Neural cell (in vitro differentiated cells): ENCODE measurements at regions not wholly inside any gene's neighbourhood (a gene's known extent, or its start where the extent isn't known, plus 50 kb on each side); places are given as distances from the start of the nearest gene placed in this dataset.

Source experiments
- H2AFZ ChIP-seq: fragments of 200-600, 300-800 bp; sonication (generic), shearing (Covaris generic); 2 replicates; pipeline ENCODE4 v1.6.0; 2014; ENCODE audit warnings: low read depth, mild to moderate bottlenecking, antibody characterized with exemption, low read length, moderate library complexity
- H3F3A ChIP-seq: fragments of 200-600 bp; shearing (Covaris generic); 2 replicates; pipeline ENCODE4 v1.6.1; 2016; ENCODE audit warnings: mild to moderate bottlenecking, moderate library complexity, mixed read lengths, antibody characterized with exemption, low read length; ENCODE audit not compliant: insufficient read depth, poor library complexity, severe bottlenecking
- H3K27ac ChIP-seq: fragments of 200-600, 300-800 bp; sonication (generic), shearing (Covaris generic); 2 replicates; pipeline ENCODE4 v1.5.1; 2014; ENCODE audit warnings: mild to moderate bottlenecking, low read length, moderate library complexity
- H3K27me3 ChIP-seq: fragments of 300-800, 200-600 bp; sonication (generic), shearing (Covaris generic); 2 replicates; pipeline ENCODE4 v1.6.0; 2014; ENCODE audit warnings: mild to moderate bottlenecking, low read depth, low read length, moderate library complexity; ENCODE audit not compliant: insufficient read depth
- H3K36me3 ChIP-seq: fragments of 300-800, 200-600 bp; sonication (generic), shearing (Covaris generic); 2 replicates; pipeline ENCODE4 v1.5.1; 2014; ENCODE audit warnings: mild to moderate bottlenecking, antibody characterized with exemption, low read length, moderate library complexity; ENCODE audit not compliant: insufficient read depth
- H3K4me2 ChIP-seq: fragments of 300-800, 200-600 bp; sonication (generic), shearing (Covaris generic); 2 replicates; pipeline ENCODE4 v1.6.0; 2014; ENCODE audit warnings: mild to moderate bottlenecking, low read length
- H3K4me3 ChIP-seq: fragments of 300-800, 200-600 bp; sonication (generic), shearing (Covaris generic); 2 replicates; pipeline ENCODE4 v1.5.1; 2014; ENCODE audit warnings: mild to moderate bottlenecking, low read length, moderate library complexity
- H3K79me2 ChIP-seq: fragments of 200-600 bp; shearing (Covaris generic); replicated peaks from 2 replicates; pipeline ENCODE4 v1.6.0; 2014; ENCODE audit warnings: mild to moderate bottlenecking, low read length, moderate library complexity; ENCODE audit not compliant: insufficient read depth
- H3K9ac ChIP-seq: fragments of 300-800, 200-600 bp; sonication (generic), shearing (Covaris generic); 2 replicates; pipeline ENCODE4 v1.6.1; 2016; ENCODE audit warnings: mild to moderate bottlenecking, low read length, mixed read lengths
- H3K9me2 ChIP-seq: fragments of 200-600 bp; shearing (Covaris generic); 2 replicates; pipeline ENCODE4 v1.6.1; 2016; ENCODE audit warnings: mild to moderate bottlenecking, low read length, mixed read lengths; ENCODE audit not compliant: insufficient read depth
- H3K9me3 ChIP-seq: fragments of 200-600, 300-800 bp; sonication (generic), shearing (Covaris generic); 2 replicates; pipeline ENCODE4 v1.6.1; 2016; ENCODE audit warnings: mild to moderate bottlenecking, mixed run types, low read length, moderate library complexity, mixed read lengths
- H4K20me1 ChIP-seq: fragments of 200-600 bp; shearing (Covaris generic); 2 replicates; pipeline ENCODE4 v1.6.1; 2016; ENCODE audit warnings: mild to moderate bottlenecking, mixed run types; ENCODE audit not compliant: insufficient read depth
- CTCF ChIP-seq: fragments of 450-650 bp; IDR thresholded peaks from 2 replicates; pipeline ENCODE4 v1.5.1; 2014; ENCODE audit warnings: antibody characterized with exemption, mild to moderate bottlenecking, moderate library complexity; ENCODE audit not compliant: poor library complexity, severe bottlenecking
- EP300 ChIP-seq: fragments of 450-650 bp; conservative IDR thresholded peaks from 2 replicates; pipeline ENCODE4 v1.6.1; 2014; ENCODE audit warnings: antibody characterized with exemption, mild to moderate bottlenecking, moderate library complexity; ENCODE audit not compliant: poor library complexity, severe bottlenecking
- EZH2 ChIP-seq: fragments of 200-600, 300-800 bp; shearing (Covaris generic), sonication (generic); IDR thresholded peaks from 2 replicates; pipeline ENCODE4 v1.6.1; 2014; ENCODE audit warnings: antibody characterized with exemption, low read length, borderline replicate concordance, mild to moderate bottlenecking; ENCODE audit not compliant: insufficient read depth, poor library complexity, severe bottlenecking
- MXI1 ChIP-seq: fragments of 450-650 bp; conservative IDR thresholded peaks from 2 replicates; pipeline ENCODE4 v1.6.1; 2014; ENCODE audit warnings: antibody characterized with exemption, mild to moderate bottlenecking; ENCODE audit not compliant: poor library complexity, severe bottlenecking
- POLR2AphosphoS5 ChIP-seq: IDR thresholded peaks from 2 replicates; pipeline ENCODE4 v1.6.1; 2012
- RAD21 ChIP-seq: fragments of 450-650 bp; conservative IDR thresholded peaks from 2 replicates; pipeline ENCODE4 v1.6.1; 2014; ENCODE audit warnings: antibody characterized with exemption, mild to moderate bottlenecking, moderate library complexity
- REST ChIP-seq: IDR thresholded peaks from 2 replicates; pipeline ENCODE4 v1.6.1; 2012; ENCODE audit warnings: borderline replicate concordance
- SMC3 ChIP-seq: fragments of 450-650 bp; conservative IDR thresholded peaks from 2 replicates; pipeline ENCODE4 v1.6.1; 2014; ENCODE audit warnings: antibody characterized with exemption, mild to moderate bottlenecking, moderate library complexity; ENCODE audit not compliant: poor library complexity

- no peak overlapping the region for H2AFZ ChIP-seq
- H3K4me3 ChIP-seq: no peak overlapping the region
- no peaks in the 10 kb centered on the region for H3K36me3 ChIP-seq
- H3K9ac ChIP-seq: no peak overlapping the region
- H3F3A ChIP-seq: no peaks in the 10 kb centered on the region
- no peak overlapping the region for H3K27ac ChIP-seq
- H3K4me2 ChIP-seq: no peak overlapping the region
- H4K20me1 ChIP-seq: no peaks in the 10 kb centered on the region
- H3K79me2 ChIP-seq: no peaks in the 10 kb centered on the region
- no peak for TF ChIP-seq SMC3
- no peak for TF ChIP-seq CTCF
- TF ChIP-seq REST: no peak
- TF ChIP-seq POLR2AphosphoS5: no peak
- TF ChIP-seq EP300: no peak
- no peak for TF ChIP-seq RAD21
- TF ChIP-seq MXI1: no peak
- H3K27me3 ChIP-seq: no peaks in the 10 kb centered on the region
- H3K9me2 ChIP-seq: no peaks in the 10 kb centered on the region
- H3K9me3 ChIP-seq: no peaks in the 10 kb centered on the region
Observed at GRCh38 chr9:87389936-87390335, 107.7 kb upstream of the DAPK1 start.

- no peak overlapping the region for H2AFZ ChIP-seq
- H3K9me3 ChIP-seq: no peaks in the 10 kb centered on the region
- no peak overlapping the region for H3K4me2 ChIP-seq
Observed at GRCh38 chr9:87390361-87390760, 107.3 kb upstream of the DAPK1 start.

More at GRCh38 chr9:87390361-87390760, 107.3 kb upstream of the DAPK1 start:
- Histone ChIP-seq H3F3A (no peaks in the 10 kb centered on the region), H4K20me1 (no peaks in the 10 kb centered on the region), H3K9me2 (no peaks in the 10 kb centered on the region), H3K27me3 (no peaks in the 10 kb centered on the region), H3K27ac (no peak overlapping the region), H3K79me2 (no peaks in the 10 kb centered on the region), H3K36me3 (no peaks in the 10 kb centered on the region), H3K4me3 (no peak overlapping the region), H3K9ac (no peak overlapping the region)
- TF ChIP-seq CTCF (no peak), EZH2 (no peak)
